ENCODE measurements at regions not wholly inside any gene's neighbourhood (a gene's known extent, or its start where the extent isn't known, plus 50 kb on each side); places are given as distances from the start of the nearest gene placed in this dataset.

GRCh38 chr6:156315146-156315545, 462.0 kb upstream of the ARID1B start:
- TF ChIP-seq CTCF (IDR thresholded peaks at IDR 0.05) (no peak), POLR2A (IDR thresholded peaks at IDR 0.05) (no peak)

Data from body of pancreas (tissue), 4 donors.